ENCODE measurements at regions not wholly inside any gene's neighbourhood (a gene's known extent, or its start where the extent isn't known, plus 50 kb on each side); places are given as distances from the start of the nearest gene placed in this dataset.
"Not testable (repeated sequence)": the region's sequence is repeated elsewhere in the genome, so short reads cannot be mapped to it uniquely, and the experiment has no call there.

DNA sequence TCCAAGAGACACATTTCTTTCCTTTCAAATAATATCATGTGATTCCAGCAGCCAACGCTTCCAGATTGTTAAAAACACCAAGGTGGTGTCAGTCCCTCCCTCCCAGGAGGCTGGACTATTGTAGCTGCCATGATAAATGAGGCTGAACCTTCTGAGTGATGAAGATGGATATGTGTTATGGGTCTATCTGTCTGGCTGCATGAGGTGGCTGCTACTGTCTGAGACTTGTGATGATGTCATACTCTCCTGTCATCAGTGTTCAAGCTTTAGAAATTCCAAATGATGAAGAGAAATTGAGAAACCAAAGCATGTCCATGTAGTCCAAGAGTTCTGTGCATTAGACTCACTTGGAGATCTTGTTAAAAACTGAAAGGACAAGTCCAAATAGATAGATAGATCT is 683.0 kb downstream of the NTRK3 start:
- no peak for DNase-seq
- no peak for TF ChIP-seq GATA1 (IDR thresholded peaks at IDR 0.05; ENCODE audit: low read depth, low read length)
- no peak for TF ChIP-seq POLR2A (IDR thresholded peaks at IDR 0.05; ENCODE audit: low read length)

GRCh38 chr15:87573039-87573438 is 683.5 kb downstream of the NTRK3 start:
- DNase-seq, result no peak
- TF ChIP-seq POLR2A (IDR thresholded peaks at IDR 0.05; ENCODE audit: low read length) (no peak), GATA1 (IDR thresholded peaks at IDR 0.05; ENCODE audit: low read depth, low read length) (no peak)

DNA sequence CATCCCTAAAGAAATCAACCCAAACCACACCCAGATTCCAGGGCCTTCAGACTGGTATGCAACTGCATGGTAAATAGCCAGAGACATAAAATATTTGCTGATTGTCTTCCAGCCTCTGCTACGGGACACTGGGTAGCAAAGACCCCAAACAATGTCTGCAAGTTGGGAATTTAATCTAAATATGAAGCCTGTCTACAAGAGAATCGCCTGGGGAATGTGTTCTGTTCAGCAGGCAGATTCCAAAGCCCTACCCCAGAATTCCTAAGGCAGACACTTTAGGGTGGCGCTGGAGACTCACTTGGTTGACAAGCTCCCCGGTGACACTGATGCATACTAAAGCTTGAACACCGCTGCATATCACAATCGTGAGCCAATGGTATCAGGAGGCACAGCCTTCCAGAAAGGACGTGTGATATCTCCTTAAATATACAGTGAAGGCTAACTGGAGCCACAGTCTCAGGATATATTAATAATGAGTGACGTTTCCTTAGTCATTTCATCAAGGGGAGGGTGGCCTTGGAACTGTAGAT is 684.1 kb downstream of the NTRK3 start:
- TF ChIP-seq POLR2A (IDR thresholded peaks at IDR 0.05; ENCODE audit: low read length), result no peak
- no peak for TF ChIP-seq GATA1 (IDR thresholded peaks at IDR 0.05; ENCODE audit: low read depth, low read length)
- DNase-seq, result no peak

DNA sequence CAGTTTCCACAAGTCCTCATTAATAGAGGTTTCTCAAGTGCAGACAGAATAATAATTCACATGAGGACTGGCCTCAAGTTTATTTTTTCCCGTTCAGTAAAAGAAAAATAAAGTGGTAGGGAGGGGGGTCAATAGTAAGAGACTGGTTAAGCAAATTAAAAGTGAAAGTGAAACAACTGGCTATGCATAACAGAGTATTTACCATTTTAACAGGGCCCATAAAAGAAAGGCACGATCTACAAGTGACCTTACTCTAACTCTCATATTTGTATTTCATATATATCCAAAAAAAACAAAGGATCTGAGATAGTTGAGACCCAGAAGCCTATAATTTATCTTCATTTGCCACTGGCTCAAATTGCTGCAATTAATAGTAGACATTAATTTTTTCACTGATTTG is 686.3 kb downstream of the NTRK3 start:
- no peak for DNase-seq
- TF ChIP-seq POLR2A (IDR thresholded peaks at IDR 0.05; ENCODE audit: low read length), result no peak
- no peak for TF ChIP-seq GATA1 (IDR thresholded peaks at IDR 0.05; ENCODE audit: low read depth, low read length)

- no peak for DNase-seq
- TF ChIP-seq GATA1 (IDR thresholded peaks at IDR 0.05; ENCODE audit: low read depth, low read length) (no peak), POLR2A (IDR thresholded peaks at IDR 0.05; ENCODE audit: low read length) (no peak)
Measured at GRCh38 chr15:87569581-87569980, 687.0 kb downstream of the NTRK3 start.

GRCh38 chr15:87567406-87568030 is 689.0 kb downstream of the NTRK3 start:
- TF ChIP-seq POLR2A (IDR thresholded peaks at IDR 0.05; ENCODE audit: low read length) (no peak), GATA1 (IDR thresholded peaks at IDR 0.05; ENCODE audit: low read depth, low read length) (no peak)
- DNase-seq, result no peak

DNA sequence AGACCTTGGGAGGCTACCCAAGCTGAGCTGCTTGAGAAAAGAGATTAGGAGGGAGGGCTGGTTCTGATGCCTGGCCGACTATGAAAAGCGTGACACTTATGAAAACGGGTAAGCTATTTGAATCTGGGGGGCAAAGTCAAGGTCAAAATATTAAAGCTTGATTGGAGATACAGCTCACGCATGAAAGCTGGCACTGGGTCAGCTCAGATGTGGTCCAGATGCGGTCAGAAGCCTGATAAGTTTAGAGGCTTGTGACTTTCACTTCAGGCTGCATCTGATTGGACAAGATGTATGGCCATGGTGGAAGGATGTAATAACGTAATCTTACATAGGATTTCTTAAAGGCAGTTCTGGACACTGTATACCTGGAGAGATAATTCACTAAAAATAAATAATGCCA is 690.3 kb downstream of the NTRK3 start:
- DNase-seq, result no peak
- no peak for TF ChIP-seq POLR2A (IDR thresholded peaks at IDR 0.05; ENCODE audit: low read length)

DNA sequence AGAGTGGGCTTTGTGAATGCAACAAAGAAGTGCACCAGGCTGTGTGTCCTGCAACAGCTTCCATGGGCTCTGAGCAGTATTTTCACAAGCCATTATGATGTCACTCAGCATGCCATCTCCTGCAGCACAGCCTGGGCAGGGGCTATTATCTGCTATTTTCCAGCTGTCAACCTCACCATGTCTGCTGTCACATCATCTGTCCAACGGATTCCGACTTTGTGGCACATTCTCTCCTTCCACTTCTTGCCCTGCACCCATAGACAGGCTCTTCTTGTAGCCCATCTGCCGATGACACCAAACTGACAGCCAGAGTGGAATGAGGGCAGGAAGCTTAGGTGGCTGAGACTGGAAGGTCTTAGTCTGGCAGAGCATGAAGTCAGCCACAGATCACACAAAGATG is 691.9 kb downstream of the NTRK3 start:
- no peak for TF ChIP-seq POLR2A (IDR thresholded peaks at IDR 0.05; ENCODE audit: low read length)
- no peak for DNase-seq

GRCh38 chr15:87563869-87564268 is 692.7 kb downstream of the NTRK3 start:
- TF ChIP-seq GATA1 (IDR thresholded peaks at IDR 0.05; ENCODE audit: low read depth, low read length) (no peak), POLR2A (IDR thresholded peaks at IDR 0.05; ENCODE audit: low read length) (no peak)
- DNase-seq, result no peak

DNA sequence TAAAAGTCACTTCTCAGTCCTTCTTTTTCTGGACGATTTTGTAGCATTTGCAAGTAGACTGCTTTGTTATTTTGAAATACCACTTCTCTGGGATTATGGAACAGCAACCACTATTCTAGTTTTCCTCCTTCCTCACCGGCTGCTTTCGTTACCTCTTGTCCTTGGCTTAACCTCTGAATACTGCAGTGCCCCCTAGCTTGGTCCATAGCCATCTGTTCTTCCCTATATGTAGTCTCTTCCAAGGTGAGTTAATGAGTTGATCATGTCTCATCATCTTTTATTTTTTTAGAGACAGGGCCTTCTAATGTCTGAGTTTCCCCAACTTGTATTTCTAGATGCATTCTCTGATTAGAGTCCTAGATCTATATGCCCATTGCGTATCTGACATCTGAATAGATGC is 694.3 kb downstream of the NTRK3 start:
- no peak for TF ChIP-seq GATA1 (IDR thresholded peaks at IDR 0.05; ENCODE audit: low read depth, low read length)
- TF ChIP-seq POLR2A (IDR thresholded peaks at IDR 0.05; ENCODE audit: low read length), result no peak
- DNase-seq, result no peak

DNA sequence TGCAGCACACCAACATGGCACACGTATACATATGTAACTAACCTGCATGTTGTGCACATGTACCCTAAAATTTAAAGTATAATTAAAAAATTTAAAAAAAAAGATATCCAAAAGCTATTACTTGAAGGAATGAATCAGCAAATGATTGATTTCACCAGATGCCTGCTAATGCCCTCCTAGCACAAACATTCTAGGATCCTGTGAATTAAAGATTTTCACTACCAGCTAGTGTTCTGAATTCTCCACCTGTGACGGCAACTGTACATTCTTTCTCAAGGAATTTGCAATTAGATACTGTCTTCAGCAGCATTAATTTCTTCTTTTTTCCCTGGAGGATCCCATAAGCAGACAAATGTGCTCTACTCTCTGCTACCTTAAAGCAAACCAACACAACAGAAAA is 694.9 kb downstream of the NTRK3 start:
- TF ChIP-seq POLR2A (IDR thresholded peaks at IDR 0.05; ENCODE audit: low read length) (no peak), GATA1 (IDR thresholded peaks at IDR 0.05; ENCODE audit: low read depth, low read length) (no peak)
- no peak for DNase-seq

DNA sequence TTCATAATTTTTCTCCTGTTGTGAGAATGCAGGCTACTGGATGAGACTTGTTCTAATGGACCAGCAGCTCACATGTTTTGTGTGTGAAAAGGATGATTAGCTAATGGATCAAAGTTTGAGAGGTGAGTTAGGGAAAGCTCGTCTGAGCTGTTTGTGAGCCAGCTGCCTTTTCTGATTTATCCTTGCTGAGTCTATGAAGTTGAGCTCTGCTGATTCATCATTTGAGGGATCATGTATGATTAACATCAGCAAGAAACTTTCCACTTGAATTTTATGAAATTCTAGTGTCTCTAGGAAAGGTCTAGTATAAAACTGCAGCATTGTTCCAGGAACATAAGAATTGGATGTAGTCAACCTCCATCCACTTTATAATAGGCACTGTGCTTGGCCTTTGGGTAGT is 698.7 kb downstream of the NTRK3 start:
- no peak for DNase-seq
- TF ChIP-seq POLR2A (IDR thresholded peaks at IDR 0.05; ENCODE audit: low read length) (no peak), GATA1 (IDR thresholded peaks at IDR 0.05; ENCODE audit: low read depth, low read length) (no peak)

DNA sequence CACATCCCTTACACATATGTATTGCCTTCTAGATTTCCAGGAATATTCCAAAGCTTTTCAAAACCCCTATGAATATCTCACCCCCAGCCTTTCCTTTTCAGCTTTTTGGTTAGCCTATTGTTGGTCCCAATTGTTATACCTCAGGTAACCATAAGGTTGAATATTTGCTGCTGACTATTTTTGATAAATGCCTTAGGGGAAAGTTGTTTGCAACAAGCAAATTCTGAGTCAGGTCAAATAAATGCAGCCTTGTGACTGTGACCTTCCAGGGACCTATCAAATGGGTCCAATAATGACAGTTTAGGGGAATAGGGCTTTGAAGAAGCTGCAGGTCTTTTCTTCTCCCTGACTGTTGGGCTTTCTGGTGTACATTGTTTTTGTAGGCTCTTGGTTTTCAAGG is 699.7 kb downstream of the NTRK3 start:
- DNase-seq, result no peak
- TF ChIP-seq GATA1 (IDR thresholded peaks at IDR 0.05; ENCODE audit: low read depth, low read length) (no peak), POLR2A (IDR thresholded peaks at IDR 0.05; ENCODE audit: low read length) (no peak)

DNA sequence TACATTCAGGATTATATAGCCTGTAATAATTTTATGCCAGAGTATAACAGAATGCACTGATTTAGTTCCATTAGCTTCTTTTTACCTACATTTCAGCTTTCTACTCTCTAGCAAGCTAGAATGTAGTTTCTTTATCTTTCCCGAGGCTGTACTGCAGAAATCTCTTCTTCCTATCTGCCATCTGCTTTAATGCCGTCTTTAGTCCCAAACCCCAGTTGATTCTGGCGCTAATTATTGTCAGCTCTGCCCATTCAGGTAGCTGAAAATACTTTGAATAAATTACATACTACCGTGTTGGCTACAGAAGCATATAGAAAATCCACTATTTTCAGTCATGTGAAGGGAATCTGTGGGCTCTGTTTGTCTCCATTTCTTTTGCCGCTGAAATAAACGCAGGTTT is 706.7 kb downstream of the NTRK3 start:
- TF ChIP-seq GATA1 (IDR thresholded peaks at IDR 0.05; ENCODE audit: low read depth, low read length), result no peak
- TF ChIP-seq POLR2A (IDR thresholded peaks at IDR 0.05; ENCODE audit: low read length), result no peak
- no peak for DNase-seq

DNA sequence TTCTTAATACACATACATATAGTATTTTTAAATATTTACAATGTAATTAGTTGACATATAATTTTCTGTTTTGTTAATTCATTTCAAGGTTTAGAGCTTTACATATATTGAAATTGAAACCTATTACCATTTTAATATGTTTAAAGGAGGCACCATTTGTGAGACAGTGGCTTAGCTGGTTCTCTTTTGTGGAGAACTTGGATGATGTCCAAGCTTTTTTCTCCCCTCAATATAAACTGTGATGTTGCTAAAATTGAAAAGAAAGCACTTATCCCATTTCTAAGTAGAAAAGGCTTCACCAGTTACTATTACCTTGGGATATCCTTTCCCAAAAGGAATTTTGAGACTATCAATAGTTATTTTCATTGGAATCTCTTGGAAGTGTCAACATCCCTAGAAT is 707.2 kb downstream of the NTRK3 start:
- TF ChIP-seq GATA1 (IDR thresholded peaks at IDR 0.05; ENCODE audit: low read depth, low read length) (no peak), POLR2A (IDR thresholded peaks at IDR 0.05; ENCODE audit: low read length) (no peak)

DNA sequence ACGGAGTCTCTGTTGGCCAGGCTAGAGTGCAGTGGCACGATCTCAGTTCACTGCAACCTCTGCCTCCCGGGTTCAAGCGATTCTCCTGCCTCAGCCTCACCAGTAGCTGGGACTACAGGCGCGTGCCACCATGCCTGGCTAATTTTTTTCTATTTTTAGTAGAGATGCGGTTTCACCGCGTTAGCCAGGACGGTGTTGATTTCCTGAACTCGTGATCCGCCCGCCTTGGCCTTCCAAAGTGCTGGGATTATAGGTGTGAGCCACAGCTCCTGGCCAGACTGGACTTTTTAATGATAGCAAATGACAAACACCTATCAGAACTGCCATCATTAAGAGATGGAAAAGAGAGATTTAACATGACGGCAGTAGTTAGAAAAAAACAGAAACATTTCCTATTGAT is 707.9 kb downstream of the NTRK3 start:
- DNase-seq, result not testable (repeated sequence)

More for the DNA sequence above, 707.2 kb downstream of the NTRK3 start:
- DNase-seq, result no peak
